OCI-LY7 (cell line): ENCODE measurements at regions not wholly inside any gene's neighbourhood (a gene's known extent, or its start where the extent isn't known, plus 50 kb on each side); places are given as distances from the start of the nearest gene placed in this dataset.
"Not testable (repeated sequence)": the region's sequence is repeated elsewhere in the genome, so short reads cannot be mapped to it uniquely, and the experiment has no call there.

Experiments used
- BruUV-seq: library from RNA; stranded (reverse); fragments of 400-500 nt; replicated peaks from 2 replicates; lab custom pipeline; 2021; lab: Mats Ljungman, UMichigan
- CTCF ChIA-PET: fragments of 300-600 bp; sonication (Branson Sonifier 250); formaldehyde crosslinking; loops from one replicate; lab custom pipeline; 2022; ENCODE audit warnings: antibody characterized with exemption; ENCODE audit not compliant: unreplicated experiment; lab: Charles Lee
- POLR2A ChIA-PET: fragments of 300-600 bp; sonication (Branson Sonifier 250); formaldehyde crosslinking; loops from one replicate; lab custom pipeline; 2022; ENCODE audit warnings: antibody characterized with exemption; lab: Charles Lee
- DNase-seq: peaks from one replicate; pipeline ENCODE4 v3.0.0-alpha.2; 2015; ENCODE audit warnings: low spot score
- H2AFZ ChIP-seq: fragments of 200-600 bp; sonication (generic), shearing (Covaris generic); 2 replicates; pipeline ENCODE4 v1.6.1; 2014; ENCODE audit warnings: mild to moderate bottlenecking, antibody characterized with exemption, low read length, moderate library complexity
- H3K27ac ChIP-seq: fragments of 200-600 bp; sonication (generic); 2 replicates; pipeline ENCODE4 v1.5.1; 2014; ENCODE audit warnings: mixed run types, low read depth, mild to moderate bottlenecking, moderate library complexity, low read length, inconsistent platforms; ENCODE audit not compliant: poor library complexity, severe bottlenecking
- H3K36me3 ChIP-seq: fragments of 200-600 bp; sonication (generic); 2 replicates; pipeline ENCODE4 v1.6.1; 2014; ENCODE audit warnings: mild to moderate bottlenecking, antibody characterized with exemption, low read length, moderate library complexity, mixed read lengths; ENCODE audit not compliant: insufficient read depth
- H3K4me1 ChIP-seq: fragments of 200-600 bp; sonication (generic); 2 replicates; pipeline ENCODE4 v1.5.1; 2014; ENCODE audit warnings: mild to moderate bottlenecking, low read length; ENCODE audit not compliant: insufficient read depth, poor library complexity, severe bottlenecking
- H3K4me2 ChIP-seq: fragments of 200-600 bp; sonication (generic); 2 replicates; pipeline ENCODE4 v1.6.1; 2014; ENCODE audit warnings: mild to moderate bottlenecking, low read length
- H3K4me3 ChIP-seq: fragments of 200-600 bp; sonication (generic); 2 replicates; pipeline ENCODE4 v1.5.1; 2014; ENCODE audit warnings: mild to moderate bottlenecking, low read depth, low read length; ENCODE audit not compliant: poor library complexity, severe bottlenecking
- H3K79me2 ChIP-seq: fragments of 200-600 bp; sonication (generic); 2 replicates; pipeline ENCODE4 v1.6.1; 2016; ENCODE audit warnings: low read depth, mild to moderate bottlenecking, low read length, moderate library complexity, mixed read lengths; ENCODE audit not compliant: insufficient read depth
- H3K9me2 ChIP-seq: fragments of 200-600 bp; sonication (generic); 2 replicates; pipeline ENCODE4 v1.6.1; 2016; ENCODE audit warnings: mild to moderate bottlenecking, low read length, mixed read lengths; ENCODE audit not compliant: insufficient read depth
- H3K9me3 ChIP-seq: fragments of 200-600 bp; sonication (generic); 2 replicates; pipeline ENCODE4 v1.6.1; 2014; ENCODE audit warnings: mild to moderate bottlenecking, mixed run types, low read length, mixed read lengths
- H4K20me1 ChIP-seq: fragments of 200-600 bp; sonication (generic); 2 replicates; pipeline ENCODE4 v1.6.1; 2014; ENCODE audit warnings: mild to moderate bottlenecking, antibody characterized with exemption, low read length, moderate library complexity, mixed read lengths; ENCODE audit not compliant: insufficient read depth
- CTCF ChIP-seq: fragments of 200-600 bp; sonication (generic); conservative IDR thresholded peaks from 2 replicates; pipeline ENCODE4 v1.5.1; 2014; ENCODE audit warnings: mild to moderate bottlenecking, antibody characterized with exemption, low read length, moderate library complexity, mixed read lengths
- EZH2phosphoT487 ChIP-seq: fragments of 200-600 bp; sonication (generic); IDR thresholded peaks from 2 replicates; pipeline ENCODE4 v1.6.1; 2018; ENCODE audit warnings: low read depth, borderline replicate concordance, mild to moderate bottlenecking, mixed run types, antibody characterized with exemption, low read length, moderate library complexity, mixed read lengths
- intact Hi-C: fragments of 100-400 bp; cut with micrococcal nuclease; formaldehyde crosslinking; loops from one replicate; pipeline ENCODE4 v1.10.0; 2022; ENCODE audit not compliant: unreplicated experiment

- DNase-seq, result no peak
- Histone ChIP-seq H3K4me2 (no peak overlapping the region), H2AFZ (no peak overlapping the region), H3K4me3 (no peak overlapping the region), H3K36me3 (no peaks in the 10 kb centered on the region), H3K9me2 (no peaks in the 10 kb centered on the region), H3K9me3 (no peaks in the 10 kb centered on the region), H3K79me2 (no peaks in the 10 kb centered on the region), H3K4me1 (no peaks in the 10 kb centered on the region), H4K20me1 (no peaks in the 10 kb centered on the region), H3K27ac (no peak overlapping the region)
- TF ChIP-seq EZH2phosphoT487 (no peak), CTCF (no peak)
- CTCF ChIA-PET, result no interaction called here
- intact Hi-C loops, result no loop called here
- no TSS peak for BruUV-seq
- POLR2A ChIA-PET, result no interaction called here
Observed at GRCh38 chr3:177626045-177626444, 428.8 kb upstream of the TBL1XR1 start.

- H3K9me3 ChIP-seq, H2AFZ ChIP-seq, DNase-seq, H3K4me2 ChIP-seq, POLR2A ChIA-PET, H3K9me2 ChIP-seq, H3K36me3 ChIP-seq, H3K4me3 ChIP-seq, BruUV-seq, H3K79me2 ChIP-seq, CTCF ChIA-PET, H4K20me1 ChIP-seq, intact Hi-C loops, H3K4me1 ChIP-seq, H3K27ac ChIP-seq: not testable (repeated sequence)
Observed at GRCh38 chr3:177628095-177628719, 430.9 kb upstream of the TBL1XR1 start.

- no peaks in the 10 kb centered on the region for H3K79me2 ChIP-seq
- H4K20me1 ChIP-seq, result no peaks in the 10 kb centered on the region
- H3K4me2 ChIP-seq, result no peak overlapping the region
- no peaks in the 10 kb centered on the region for H3K36me3 ChIP-seq
- no peaks in the 10 kb centered on the region for H3K9me2 ChIP-seq
- no peak overlapping the region for H2AFZ ChIP-seq
- CTCF ChIA-PET, result no interaction called here
- H3K27ac ChIP-seq, result no peak overlapping the region
- BruUV-seq, result no TSS peak
- TF ChIP-seq CTCF (no peak), EZH2phosphoT487 (no peak)
- H3K9me3 ChIP-seq, result no peaks in the 10 kb centered on the region
- intact Hi-C loops, result no loop called here
- POLR2A ChIA-PET, result no interaction called here
- no peak overlapping the region for H3K4me3 ChIP-seq
- H3K4me1 ChIP-seq, result no peaks in the 10 kb centered on the region
- no peak for DNase-seq
Observed at GRCh38 chr3:177629276-177629675, 432.0 kb upstream of the TBL1XR1 start.
